PC-9 (cell line): ENCODE measurements at regions not wholly inside any gene's neighbourhood (a gene's known extent, or its start where the extent isn't known, plus 50 kb on each side); places are given as distances from the start of the nearest gene placed in this dataset.
"Not testable (repeated sequence)": the region's sequence is repeated elsewhere in the genome, so short reads cannot be mapped to it uniquely, and the experiment has no call there.

Experiments used
- CTCF ChIP-seq: fragments of 200-600 bp; sonication (generic); conservative IDR thresholded peaks from 2 replicates; pipeline ENCODE4 v1.6.1; 2017; ENCODE audit warnings: mixed run types, antibody characterized with exemption, mild to moderate bottlenecking, moderate library complexity
- EZH2 ChIP-seq: fragments of 200-600 bp; sonication (generic); IDR thresholded peaks from 2 replicates; pipeline ENCODE4 v1.8.0; 2017; ENCODE audit warnings: antibody characterized with exemption, low read depth

GRCh38 chr14:106810168-106810567, 1283.8 kb downstream of the TMEM121 start:
- not testable (repeated sequence) for TF ChIP-seq CTCF, EZH2
